BE2C (cell line): ENCODE measurements at regions not wholly inside any gene's neighbourhood (a gene's known extent, or its start where the extent isn't known, plus 50 kb on each side); places are given as distances from the start of the nearest gene placed in this dataset.

ENCODE experiments used
- DNase-seq: peaks from one replicate; pipeline ENCODE4 v3.0.0-alpha.2; 2020
- H3K27me3 ChIP-seq: fragments of 250-450 bp; sonication (Bioruptor Pico); 2 replicates; pipeline ENCODE4 v1.5.1; 2020; ENCODE audit warnings: mild to moderate bottlenecking
- H3K36me3 ChIP-seq: fragments of 250-450 bp; sonication (Bioruptor Pico); 2 replicates; pipeline ENCODE4 v1.5.1; 2020; ENCODE audit warnings: mild to moderate bottlenecking
- H3K4me1 ChIP-seq: fragments of 250-450 bp; sonication (Bioruptor Pico); 2 replicates; pipeline ENCODE4 v1.5.1; 2020
- H3K4me3 ChIP-seq: 2 replicates; pipeline ENCODE4 v1.5.1; 2011; ENCODE audit warnings: low read depth, low read length
- H3K9me3 ChIP-seq: fragments of 250-450 bp; sonication (Bioruptor Pico); 2 replicates; pipeline ENCODE4 v1.5.1; 2020
- CTCF ChIP-seq: IDR thresholded peaks from 2 replicates; pipeline ENCODE4 v1.5.1; 2012; ENCODE audit warnings: mild to moderate bottlenecking, low read depth, low read length

DNA sequence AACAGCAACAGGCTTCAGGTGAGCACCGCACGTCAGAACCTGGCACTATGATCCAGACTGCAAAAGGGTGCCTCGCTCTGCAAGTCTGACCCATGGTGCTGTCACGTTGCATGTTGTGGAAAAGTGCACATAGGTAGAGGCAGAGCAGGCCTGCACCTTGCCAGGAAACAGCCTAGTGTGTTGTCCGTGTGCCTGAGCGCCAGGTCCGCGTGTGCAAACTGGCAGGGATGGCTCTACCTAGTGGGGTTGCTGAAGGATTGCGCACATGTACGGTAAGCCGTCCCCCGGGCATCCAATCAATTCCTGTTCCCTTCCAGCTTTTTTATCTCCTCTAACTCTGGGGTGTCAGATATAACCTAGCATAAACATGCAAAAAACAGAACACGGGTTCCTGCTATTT, 219.5 kb downstream of the NXNL2 start:
- peaks cover 15% of the 10 kb centered on the region for H3K4me1 ChIP-seq
- no peak overlapping the region for H3K4me3 ChIP-seq
- TF ChIP-seq CTCF: no peak
- DNase-seq: no peak
- no peaks in the 10 kb centered on the region for H3K9me3 ChIP-seq
- no peaks in the 10 kb centered on the region for H3K36me3 ChIP-seq
- no peaks in the 10 kb centered on the region for H3K27me3 ChIP-seq

- Histone ChIP-seq H3K9me3 (no peaks in the 10 kb centered on the region), H3K36me3 (no peaks in the 10 kb centered on the region), H3K4me1 (peaks cover 15% of the 10 kb centered on the region), H3K27me3 (no peaks in the 10 kb centered on the region), H3K4me3 (no peak overlapping the region)
- DNase-seq: no peak
- TF ChIP-seq CTCF: no peak
These were observed 219.9 kb downstream of the NXNL2 start for GRCh38 chr9:88754886-88755285.

GRCh38 chr9:88757406-88758010, 222.5 kb downstream of the NXNL2 start:
- no peaks in the 10 kb centered on the region for H3K9me3 ChIP-seq
- no peak overlapping the region for H3K4me3 ChIP-seq
- DNase-seq: peak; percentile 79
- H3K36me3 ChIP-seq: no peaks in the 10 kb centered on the region
- H3K4me1 ChIP-seq: peaks cover 15% of the 10 kb centered on the region
- no peak for TF ChIP-seq CTCF
- H3K27me3 ChIP-seq: no peaks in the 10 kb centered on the region

- no peak overlapping the region for H3K4me3 ChIP-seq
- no peaks in the 10 kb centered on the region for H3K36me3 ChIP-seq
- peaks cover 11% of the 10 kb centered on the region for H3K4me1 ChIP-seq
These were observed 224.4 kb downstream of the NXNL2 start for GRCh38 chr9:88759364-88759763.

DNA sequence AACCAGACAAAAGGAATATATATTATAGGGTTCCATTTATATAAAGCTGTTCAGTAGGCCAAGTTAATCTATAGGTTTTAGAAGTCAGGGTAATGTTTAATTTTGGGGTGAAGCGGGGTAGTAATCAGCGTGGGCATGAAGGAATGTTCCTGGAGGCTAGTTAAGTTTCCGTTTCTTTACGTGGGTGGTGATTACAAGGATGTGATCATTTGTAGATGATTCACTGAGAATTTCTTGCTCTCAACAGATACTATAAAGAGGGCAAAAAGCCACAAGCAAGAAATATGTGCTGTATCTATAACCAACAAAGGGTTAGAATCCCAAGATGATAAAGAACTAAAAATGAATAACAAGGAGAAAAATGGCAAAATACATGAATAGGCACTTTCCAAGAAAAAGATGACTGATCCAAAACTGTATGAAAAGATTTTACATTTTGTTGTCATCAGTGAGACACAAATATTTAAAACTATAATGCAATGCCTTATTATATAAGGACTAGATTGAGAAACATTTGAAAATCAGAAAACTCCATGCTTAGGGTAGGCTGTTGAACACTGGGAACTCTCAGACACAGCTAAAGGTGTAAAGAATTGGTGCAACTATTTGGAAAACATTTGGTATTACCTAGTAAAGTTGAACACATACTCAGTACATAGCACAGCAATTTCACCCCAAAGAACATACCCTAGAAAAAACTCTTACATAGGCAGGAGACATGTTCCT, 224.3 kb upstream of the S1PR3 start:
- no peak overlapping the region for H3K4me3 ChIP-seq
- no peaks in the 10 kb centered on the region for H3K9me3 ChIP-seq
- H3K4me1 ChIP-seq: no peaks in the 10 kb centered on the region
- no peaks in the 10 kb centered on the region for H3K36me3 ChIP-seq
- DNase-seq: no peak
- no peak for TF ChIP-seq CTCF
- no peaks in the 10 kb centered on the region for H3K27me3 ChIP-seq

More at GRCh38 chr9:88759364-88759763, 224.4 kb downstream of the NXNL2 start:
- no peak for DNase-seq
- Histone ChIP-seq H3K27me3 (no peaks in the 10 kb centered on the region), H3K9me3 (no peaks in the 10 kb centered on the region)
- no peak for TF ChIP-seq CTCF

- no peaks in the 10 kb centered on the region for H3K27me3 ChIP-seq
- no peak for TF ChIP-seq CTCF
- DNase-seq: no peak
- no peaks in the 10 kb centered on the region for H3K9me3 ChIP-seq
- no peaks in the 10 kb centered on the region for H3K36me3 ChIP-seq
- H3K4me1 ChIP-seq: no peaks in the 10 kb centered on the region; the same call in 1 of the 2 replicates
- H3K4me3 ChIP-seq: no peak overlapping the region
These were observed 223.8 kb upstream of the S1PR3 start for GRCh38 chr9:88767504-88767790.
